Tibial artery (tissue), 4 donors: ENCODE measurements at regions not wholly inside any gene's neighbourhood (a gene's known extent, or its start where the extent isn't known, plus 50 kb on each side); places are given as distances from the start of the nearest gene placed in this dataset.

ENCODE experiments used
- DNase-seq, 2 donors: peaks; one replicate each; pipeline ENCODE4 v3.0.0-alpha.2; 2019
- H3K27ac ChIP-seq, 2 donors: fragments of 200-600 bp; sonication (generic) in 1 of 2; 1 replicate in 1 of 2; 2 replicates in 1 of 2; pipeline ENCODE4 v1.5.1; 2018 to 2019; ENCODE audit warnings: mild to moderate bottlenecking in 1 of 2
- H3K27me3 ChIP-seq, 2 donors: fragments of 200-600 bp; sonication (generic) in 1 of 2; one replicate each; pipeline versions ENCODE4 v1.5.1 to v1.6.0; 2016 to 2019
- H3K36me3 ChIP-seq, 3 donors: fragments of 200-600 bp; sonication (generic) in 2 of 3; one replicate each; pipeline ENCODE4 v1.5.1; 2016 to 2019; ENCODE audit warnings: mild to moderate bottlenecking in 2 of 3
- H3K4me1 ChIP-seq, 4 donors: fragments of 200-600 bp; sonication (generic) in 2 of 4; 1 replicate in 3 of 4; 2 replicates in 1 of 4; pipeline ENCODE4 v1.5.1; 2016 to 2019
- H3K4me3 ChIP-seq, 2 donors: fragments of 200-600 bp; sonication (generic) in 1 of 2; 1 replicate in 1 of 2; 2 replicates in 1 of 2; pipeline ENCODE4 v1.5.1; 2018 to 2019; ENCODE audit warnings: mild to moderate bottlenecking in 2 of 2
- H3K9me3 ChIP-seq, 3 donors: fragments of 200-600 bp; sonication (generic) in 1 of 3; one replicate each; pipeline ENCODE4 v1.5.1; 2016 to 2019
- CTCF ChIP-seq, 2 experiments: fragments of 200-600 bp in 1 of 2; fragments of 450-650 bp in 1 of 2; IDR thresholded peaks; one replicate each; pipeline ENCODE4 v1.5.1; 2017 to 2019; ENCODE audit warnings: antibody characterized with exemption in 2 of 2, mild to moderate bottlenecking in 1 of 2, moderate library complexity in 1 of 2
- intact Hi-C: fragments of 100-400 bp; cut with DNase I; formaldehyde crosslinking; loops from one replicate; pipeline ENCODE4 v1.15.0; 2023; ENCODE audit warnings: low total_unique reads

DNA sequence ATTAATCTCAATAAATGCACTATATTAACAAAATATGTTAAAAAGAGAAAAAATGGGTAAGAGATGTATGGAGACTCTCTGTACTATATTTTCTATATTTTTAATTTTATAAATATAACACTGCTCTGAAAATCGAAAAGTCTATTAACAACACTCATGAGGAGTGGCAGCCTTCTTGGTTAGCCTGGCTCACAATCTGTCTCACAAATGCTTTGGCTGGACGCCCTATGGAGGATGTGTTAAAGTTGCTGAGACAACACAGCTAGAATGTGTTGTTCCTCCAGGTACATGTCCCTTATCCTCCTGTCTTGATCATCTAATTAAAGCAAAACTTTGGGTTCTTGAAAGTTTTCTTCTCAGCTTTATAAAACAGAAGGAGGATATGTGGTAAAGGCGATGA lies 396.6 kb upstream of the PCDH20 start:
- intact Hi-C loops = no loop called here
- no peak overlapping the region for H3K27ac ChIP-seq
- H3K4me3 ChIP-seq = no peak overlapping the region
- H3K4me1 ChIP-seq = no peaks in the 10 kb centered on the region
- H3K27me3 ChIP-seq = no peaks in the 10 kb centered on the region
- no peak for DNase-seq
- TF ChIP-seq CTCF (IDR thresholded peaks at IDR 0.05) = no peak
- no peaks in the 10 kb centered on the region for H3K36me3 ChIP-seq
- no peaks in the 10 kb centered on the region for H3K9me3 ChIP-seq

DNA sequence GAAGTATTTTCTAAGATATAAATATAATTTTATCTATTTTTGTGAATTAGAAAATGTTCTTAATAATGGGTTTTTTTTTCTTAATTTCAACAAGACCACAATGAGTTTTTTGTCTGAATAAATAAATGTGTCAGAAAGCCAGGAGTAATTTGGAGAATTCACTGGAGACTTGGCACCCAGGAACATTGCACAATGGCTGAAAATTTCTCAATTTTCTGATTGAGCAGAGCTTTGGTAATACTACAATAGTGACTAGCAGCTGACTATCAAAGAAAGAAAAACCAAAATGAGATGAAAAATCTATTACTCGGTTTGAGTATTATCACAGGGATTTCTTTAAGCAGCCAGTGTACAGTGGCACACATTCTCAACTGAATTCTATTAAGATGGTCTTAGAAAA lies 394.4 kb upstream of the PCDH20 start:
- no peaks in the 10 kb centered on the region for H3K36me3 ChIP-seq
- H3K27me3 ChIP-seq = no peaks in the 10 kb centered on the region
- H3K9me3 ChIP-seq = no peaks in the 10 kb centered on the region
- H3K27ac ChIP-seq = no peak overlapping the region
- H3K4me3 ChIP-seq = no peak overlapping the region
- H3K4me1 ChIP-seq = no peaks in the 10 kb centered on the region
- intact Hi-C loops = no loop called here
- DNase-seq = no peak
- TF ChIP-seq CTCF (IDR thresholded peaks at IDR 0.05) = no peak

- TF ChIP-seq CTCF (IDR thresholded peaks at IDR 0.05) = no peak
- H3K36me3 ChIP-seq = no peaks in the 10 kb centered on the region
- H3K4me1 ChIP-seq = no peaks in the 10 kb centered on the region
- H3K27me3 ChIP-seq = no peaks in the 10 kb centered on the region
- intact Hi-C loops = no loop called here
- H3K4me3 ChIP-seq = no peak overlapping the region
- no peaks in the 10 kb centered on the region for H3K9me3 ChIP-seq
- no peak for DNase-seq
- no peak overlapping the region for H3K27ac ChIP-seq
Measured at GRCh38 chr13:61797397-61797796, 381.7 kb upstream of the PCDH20 start.

GRCh38 chr13:61795580-61795979 lies 379.9 kb upstream of the PCDH20 start:
- Histone ChIP-seq H3K4me1 (no peaks in the 10 kb centered on the region), H3K36me3 (no peaks in the 10 kb centered on the region), H3K9me3 (no peaks in the 10 kb centered on the region), H3K4me3 (no peak overlapping the region), H3K27me3 (no peaks in the 10 kb centered on the region), H3K27ac (no peak overlapping the region)
- intact Hi-C loops = no loop called here
- no peak for TF ChIP-seq CTCF (IDR thresholded peaks at IDR 0.05)
- DNase-seq = no peak

- H3K27ac ChIP-seq = no peak overlapping the region
- no peak for TF ChIP-seq CTCF (IDR thresholded peaks at IDR 0.05)
- no peak for DNase-seq
- no peak overlapping the region for H3K4me3 ChIP-seq
- no peaks in the 10 kb centered on the region for H3K36me3 ChIP-seq
- H3K9me3 ChIP-seq = no peaks in the 10 kb centered on the region
- intact Hi-C loops = no loop called here
- H3K4me1 ChIP-seq = no peaks in the 10 kb centered on the region
- no peaks in the 10 kb centered on the region for H3K27me3 ChIP-seq
Measured at GRCh38 chr13:61779456-61779855, 363.8 kb upstream of the PCDH20 start.

DNA sequence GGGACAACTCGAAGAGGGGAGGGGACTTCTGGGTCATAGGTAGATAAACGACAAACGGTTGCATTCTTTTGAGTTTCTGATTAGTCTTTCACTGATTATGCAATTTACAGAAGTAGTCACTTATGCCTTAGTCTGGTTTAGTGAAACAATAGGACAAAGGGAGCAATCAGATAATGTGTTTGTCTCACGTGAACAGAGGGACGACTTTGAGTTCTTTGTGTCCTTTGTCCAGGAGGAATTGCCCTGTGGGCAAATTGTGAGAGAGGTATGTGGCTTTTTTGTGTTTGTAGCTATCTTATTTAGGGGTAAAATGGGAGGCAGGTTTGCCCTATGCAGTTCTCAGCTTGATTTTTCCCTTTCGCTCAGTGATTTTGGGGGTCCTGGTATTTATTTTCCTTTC lies 362.9 kb upstream of the PCDH20 start:
- no peaks in the 10 kb centered on the region for H3K4me1 ChIP-seq
- no peak for TF ChIP-seq CTCF (IDR thresholded peaks at IDR 0.05)
- no peaks in the 10 kb centered on the region for H3K27me3 ChIP-seq
- no peaks in the 10 kb centered on the region for H3K9me3 ChIP-seq
- H3K27ac ChIP-seq = no peak overlapping the region
- intact Hi-C loops = no loop called here
- no peak for DNase-seq
- no peaks in the 10 kb centered on the region for H3K36me3 ChIP-seq
- no peak overlapping the region for H3K4me3 ChIP-seq
